PC-3 (cell line): ENCODE measurements at regions not wholly inside any gene's neighbourhood (a gene's known extent, or its start where the extent isn't known, plus 50 kb on each side); places are given as distances from the start of the nearest gene placed in this dataset.

Experiments
- EZH2 ChIP-seq: fragments of 300-600 bp; sonication (generic); IDR thresholded peaks from one replicate; pipeline ENCODE4 v1.6.1; 2017; ENCODE audit warnings: antibody characterized with exemption, mild to moderate bottlenecking, low read length; ENCODE audit not compliant: unreplicated experiment
- EZH2phosphoT487 ChIP-seq: fragments of 300-600 bp; sonication (generic); IDR thresholded peaks from 2 replicates; pipeline ENCODE4 v1.6.1; 2018; ENCODE audit warnings: mild to moderate bottlenecking, antibody characterized with exemption, low read length, borderline replicate concordance
- TF ChIP-seq, protein P1 (sequence below): fragments of 300-600 bp; sonication (generic); conservative IDR thresholded peaks from 2 replicates; pipeline ENCODE4 v1.5.1; 2017; ENCODE audit warnings: antibody characterized with exemption, low read depth, mild to moderate bottlenecking, low read length

DNA sequence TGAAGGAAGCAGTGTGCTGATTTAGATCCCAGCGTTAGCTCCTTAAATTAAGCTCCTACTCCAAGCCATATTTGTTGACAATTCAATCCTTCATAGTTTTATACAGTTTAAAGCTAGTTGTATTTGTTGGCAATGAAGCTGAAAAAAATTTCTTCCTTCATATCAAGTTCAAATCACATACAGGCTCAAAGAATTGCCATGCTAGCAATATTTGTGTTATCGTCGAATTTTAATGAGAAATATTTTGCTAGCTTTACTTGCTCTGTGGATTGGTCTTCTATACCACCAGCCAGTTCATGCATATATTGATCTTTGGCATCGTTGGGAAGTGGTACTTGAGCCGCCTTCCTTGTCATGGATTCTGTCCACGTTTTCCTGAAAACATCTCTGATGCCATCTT lies 204.6 kb upstream of the HDAC4 start:
- TF ChIP-seq, protein P1, sequence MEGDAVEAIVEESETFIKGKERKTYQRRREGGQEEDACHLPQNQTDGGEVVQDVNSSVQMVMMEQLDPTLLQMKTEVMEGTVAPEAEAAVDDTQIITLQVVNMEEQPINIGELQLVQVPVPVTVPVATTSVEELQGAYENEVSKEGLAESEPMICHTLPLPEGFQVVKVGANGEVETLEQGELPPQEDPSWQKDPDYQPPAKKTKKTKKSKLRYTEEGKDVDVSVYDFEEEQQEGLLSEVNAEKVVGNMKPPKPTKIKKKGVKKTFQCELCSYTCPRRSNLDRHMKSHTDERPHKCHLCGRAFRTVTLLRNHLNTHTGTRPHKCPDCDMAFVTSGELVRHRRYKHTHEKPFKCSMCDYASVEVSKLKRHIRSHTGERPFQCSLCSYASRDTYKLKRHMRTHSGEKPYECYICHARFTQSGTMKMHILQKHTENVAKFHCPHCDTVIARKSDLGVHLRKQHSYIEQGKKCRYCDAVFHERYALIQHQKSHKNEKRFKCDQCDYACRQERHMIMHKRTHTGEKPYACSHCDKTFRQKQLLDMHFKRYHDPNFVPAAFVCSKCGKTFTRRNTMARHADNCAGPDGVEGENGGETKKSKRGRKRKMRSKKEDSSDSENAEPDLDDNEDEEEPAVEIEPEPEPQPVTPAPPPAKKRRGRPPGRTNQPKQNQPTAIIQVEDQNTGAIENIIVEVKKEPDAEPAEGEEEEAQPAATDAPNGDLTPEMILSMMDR, result no peak
- TF ChIP-seq EZH2 (no peak), EZH2phosphoT487 (no peak)
